Testis (tissue), 2 donors: ENCODE measurements at regions not wholly inside any gene's neighbourhood (a gene's known extent, or its start where the extent isn't known, plus 50 kb on each side); places are given as distances from the start of the nearest gene placed in this dataset.

Source experiments
- POLR2A ChIP-seq: fragments of 450-650 bp; IDR thresholded peaks from one replicate; pipeline ENCODE4 v1.6.1; 2017; ENCODE audit warnings: antibody characterized with exemption, mild to moderate bottlenecking, moderate library complexity
- TF ChIP-seq, protein P1 (sequence below), 3 experiments: fragments of 450-650 bp in 2 of 3; fragments of 200-600 bp in 1 of 3; sonication (generic) in 1 of 3; IDR thresholded peaks; one replicate each; pipeline ENCODE4 v1.5.1; 2016 to 2019; ENCODE audit warnings: antibody characterized with exemption in 3 of 3, mild to moderate bottlenecking in 2 of 3, moderate library complexity in 1 of 3

DNA sequence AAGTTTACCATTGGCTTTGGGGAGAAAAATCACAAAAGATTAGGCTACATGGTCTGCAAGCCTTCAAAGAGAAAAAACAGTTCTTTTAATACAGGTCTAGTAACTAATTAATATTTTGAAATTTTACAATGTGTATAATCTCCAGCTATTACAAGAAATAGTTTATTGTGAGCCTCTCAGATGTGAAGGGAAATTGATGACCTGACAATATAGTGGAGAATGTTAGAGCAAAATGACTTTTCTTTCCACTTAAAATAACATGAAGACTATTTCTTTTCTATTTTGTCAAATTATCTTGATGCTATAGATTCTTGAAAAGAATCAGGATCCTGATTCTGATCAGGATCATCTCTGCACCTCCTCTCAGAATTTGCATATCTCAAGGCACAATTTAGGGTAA is 362.3 kb downstream of the PMP22 start:
- TF ChIP-seq, protein P1, sequence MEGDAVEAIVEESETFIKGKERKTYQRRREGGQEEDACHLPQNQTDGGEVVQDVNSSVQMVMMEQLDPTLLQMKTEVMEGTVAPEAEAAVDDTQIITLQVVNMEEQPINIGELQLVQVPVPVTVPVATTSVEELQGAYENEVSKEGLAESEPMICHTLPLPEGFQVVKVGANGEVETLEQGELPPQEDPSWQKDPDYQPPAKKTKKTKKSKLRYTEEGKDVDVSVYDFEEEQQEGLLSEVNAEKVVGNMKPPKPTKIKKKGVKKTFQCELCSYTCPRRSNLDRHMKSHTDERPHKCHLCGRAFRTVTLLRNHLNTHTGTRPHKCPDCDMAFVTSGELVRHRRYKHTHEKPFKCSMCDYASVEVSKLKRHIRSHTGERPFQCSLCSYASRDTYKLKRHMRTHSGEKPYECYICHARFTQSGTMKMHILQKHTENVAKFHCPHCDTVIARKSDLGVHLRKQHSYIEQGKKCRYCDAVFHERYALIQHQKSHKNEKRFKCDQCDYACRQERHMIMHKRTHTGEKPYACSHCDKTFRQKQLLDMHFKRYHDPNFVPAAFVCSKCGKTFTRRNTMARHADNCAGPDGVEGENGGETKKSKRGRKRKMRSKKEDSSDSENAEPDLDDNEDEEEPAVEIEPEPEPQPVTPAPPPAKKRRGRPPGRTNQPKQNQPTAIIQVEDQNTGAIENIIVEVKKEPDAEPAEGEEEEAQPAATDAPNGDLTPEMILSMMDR (IDR thresholded peaks at IDR 0.05) = no peak
- no peak for TF ChIP-seq POLR2A
